T-helper 1 cell treated with Interleukin-12 subunit alpha and Interleukin-12 subunit beta and Interleukin-4 antibody, amounts not matched to agents 30 μg/mL and 1 μg/mL, for 36 hours (primary cell): ENCODE measurements at regions not wholly inside any gene's neighbourhood (a gene's known extent, or its start where the extent isn't known, plus 50 kb on each side); places are given as distances from the start of the nearest gene placed in this dataset.
A peak's percentile ranks its signal among the peaks of the same experiment; 100 is the strongest.
"Not testable (repeated sequence)": the region's sequence is repeated elsewhere in the genome, so short reads cannot be mapped to it uniquely, and the experiment has no call there.

Experiments
- H3K27ac Mint-ChIP-seq: one replicate; pipeline ENCODE4 v1.8.0; 2021; ENCODE audit warnings: mild to moderate bottlenecking, mixed read lengths
- H3K27me3 Mint-ChIP-seq: one replicate; pipeline ENCODE4 v1.8.0; 2021; ENCODE audit warnings: low read depth, mixed read lengths
- H3K36me3 Mint-ChIP-seq: one replicate; pipeline ENCODE4 v1.8.0; 2021; ENCODE audit warnings: low read depth, mixed read lengths
- H3K4me1 Mint-ChIP-seq: one replicate; pipeline ENCODE4 v1.8.0; 2021; ENCODE audit warnings: low read depth, mixed read lengths
- H3K4me3 Mint-ChIP-seq: one replicate; pipeline ENCODE4 v1.8.0; 2021; ENCODE audit warnings: mild to moderate bottlenecking, moderate library complexity, mixed read lengths
- H3K9me3 Mint-ChIP-seq: one replicate; pipeline ENCODE4 v1.8.0; 2021; ENCODE audit warnings: mixed read lengths

GRCh38 chr14:34103176-34103575, 152.3 kb upstream of the EGLN3 start:
- H3K4me3 Mint-ChIP-seq = no peak overlapping the region
- peaks cover 3% of the 10 kb centered on the region for H3K36me3 Mint-ChIP-seq
- H3K9me3 Mint-ChIP-seq = no peaks in the 10 kb centered on the region
- no peak overlapping the region for H3K27ac Mint-ChIP-seq
- peaks cover 14% of the 10 kb centered on the region for H3K4me1 Mint-ChIP-seq
- H3K27me3 Mint-ChIP-seq = peaks cover 6% of the 10 kb centered on the region

- Mint-ChIP-seq H3K27me3 (no peaks in the 10 kb centered on the region), H3K27ac (no peak overlapping the region), H3K9me3 (peaks cover 6% of the 10 kb centered on the region), H3K36me3 (peaks cover 13% of the 10 kb centered on the region), H3K4me3 (no peak overlapping the region), H3K4me1 (peaks cover 28% of the 10 kb centered on the region)
Measured at GRCh38 chr14:34099635-34100034, 148.8 kb upstream of the EGLN3 start.

GRCh38 chr14:34098985-34099349, 148.1 kb upstream of the EGLN3 start:
- Mint-ChIP-seq H3K36me3 (peaks cover 13% of the 10 kb centered on the region), H3K4me1 (peaks cover 35% of the 10 kb centered on the region), H3K27me3 (no peaks in the 10 kb centered on the region), H3K9me3 (peaks cover 6% of the 10 kb centered on the region), H3K27ac (no peak overlapping the region), H3K4me3 (no peak overlapping the region)

GRCh38 chr14:34098045-34098984, 147.4 kb upstream of the EGLN3 start:
- peaks cover 6% of the 10 kb centered on the region for H3K9me3 Mint-ChIP-seq
- no peaks in the 10 kb centered on the region for H3K27me3 Mint-ChIP-seq
- H3K36me3 Mint-ChIP-seq = peaks cover 13% of the 10 kb centered on the region
- H3K4me3 Mint-ChIP-seq = no peak overlapping the region
- peaks cover 39% of the 10 kb centered on the region for H3K4me1 Mint-ChIP-seq
- peak overlapping the region; percentile 11 for H3K27ac Mint-ChIP-seq

- Mint-ChIP-seq H3K9me3 (peaks cover 6% of the 10 kb centered on the region), H3K4me3 (no peak overlapping the region), H3K27ac (no peak overlapping the region), H3K4me1 (peaks cover 43% of the 10 kb centered on the region), H3K27me3 (peaks cover 4% of the 10 kb centered on the region), H3K36me3 (peaks cover 13% of the 10 kb centered on the region)
Measured at GRCh38 chr14:34097644-34098043, 146.8 kb upstream of the EGLN3 start.

GRCh38 chr14:34094384-34094783, 143.5 kb upstream of the EGLN3 start:
- peak overlapping the region; percentile 55 for H3K27ac Mint-ChIP-seq
- H3K9me3 Mint-ChIP-seq = peaks cover 6% of the 10 kb centered on the region
- peaks cover 44% of the 10 kb centered on the region for H3K4me1 Mint-ChIP-seq
- H3K4me3 Mint-ChIP-seq = no peak overlapping the region
- peaks cover 12% of the 10 kb centered on the region for H3K36me3 Mint-ChIP-seq
- peaks cover 14% of the 10 kb centered on the region for H3K27me3 Mint-ChIP-seq

GRCh38 chr14:34093883-34094282, 143.0 kb upstream of the EGLN3 start:
- peaks cover 14% of the 10 kb centered on the region for H3K27me3 Mint-ChIP-seq
- H3K4me3 Mint-ChIP-seq = no peak overlapping the region
- H3K36me3 Mint-ChIP-seq = peaks cover 13% of the 10 kb centered on the region
- H3K9me3 Mint-ChIP-seq = peaks cover 8% of the 10 kb centered on the region
- peaks cover 41% of the 10 kb centered on the region for H3K4me1 Mint-ChIP-seq
- peak overlapping the region; percentile 55 for H3K27ac Mint-ChIP-seq

- H3K4me3 Mint-ChIP-seq = no peak overlapping the region
- H3K36me3 Mint-ChIP-seq = peaks cover 8% of the 10 kb centered on the region
- no peak overlapping the region for H3K27ac Mint-ChIP-seq
- peaks cover 23% of the 10 kb centered on the region for H3K4me1 Mint-ChIP-seq
- peaks cover 27% of the 10 kb centered on the region for H3K27me3 Mint-ChIP-seq
- peaks cover 12% of the 10 kb centered on the region for H3K9me3 Mint-ChIP-seq
Measured at GRCh38 chr14:34090451-34090850, 139.6 kb upstream of the EGLN3 start.

GRCh38 chr14:34088914-34089313, 138.0 kb upstream of the EGLN3 start:
- Mint-ChIP-seq H3K4me3 (no peak overlapping the region), H3K27ac (no peak overlapping the region), H3K27me3 (peaks cover 30% of the 10 kb centered on the region), H3K9me3 (peaks cover 12% of the 10 kb centered on the region), H3K36me3 (peaks cover 8% of the 10 kb centered on the region), H3K4me1 (peaks cover 16% of the 10 kb centered on the region)

GRCh38 chr14:34087571-34087970, 136.7 kb upstream of the EGLN3 start:
- no peak overlapping the region for H3K4me3 Mint-ChIP-seq
- no peak overlapping the region for H3K27ac Mint-ChIP-seq
- H3K9me3 Mint-ChIP-seq = peaks cover 12% of the 10 kb centered on the region
- peaks cover 10% of the 10 kb centered on the region for H3K4me1 Mint-ChIP-seq
- peaks cover 8% of the 10 kb centered on the region for H3K36me3 Mint-ChIP-seq
- peaks cover 31% of the 10 kb centered on the region for H3K27me3 Mint-ChIP-seq

GRCh38 chr14:34086223-34086757, 135.4 kb upstream of the EGLN3 start:
- H3K36me3 Mint-ChIP-seq = peaks cover 8% of the 10 kb centered on the region
- H3K4me1 Mint-ChIP-seq = peaks cover 10% of the 10 kb centered on the region
- no peak overlapping the region for H3K27ac Mint-ChIP-seq
- peaks cover 12% of the 10 kb centered on the region for H3K9me3 Mint-ChIP-seq
- H3K4me3 Mint-ChIP-seq = no peak overlapping the region
- peaks cover 40% of the 10 kb centered on the region for H3K27me3 Mint-ChIP-seq

- Mint-ChIP-seq H3K9me3 (peaks cover 12% of the 10 kb centered on the region), H3K27me3 (peaks cover 39% of the 10 kb centered on the region), H3K27ac (no peak overlapping the region), H3K4me1 (peaks cover 9% of the 10 kb centered on the region), H3K36me3 (peaks cover 7% of the 10 kb centered on the region), H3K4me3 (no peak overlapping the region)
Measured at GRCh38 chr14:34085695-34086094, 134.8 kb upstream of the EGLN3 start.

GRCh38 chr14:34081576-34082136, 130.8 kb upstream of the EGLN3 start:
- H3K4me3 Mint-ChIP-seq = no peak overlapping the region
- peaks cover 28% of the 10 kb centered on the region for H3K27me3 Mint-ChIP-seq
- H3K4me1 Mint-ChIP-seq = peaks cover 9% of the 10 kb centered on the region
- no peak overlapping the region for H3K27ac Mint-ChIP-seq
- no peaks in the 10 kb centered on the region for H3K36me3 Mint-ChIP-seq
- no peaks in the 10 kb centered on the region for H3K9me3 Mint-ChIP-seq

GRCh38 chr14:34081101-34081575, 130.3 kb upstream of the EGLN3 start:
- Mint-ChIP-seq H3K4me1 (peaks cover 5% of the 10 kb centered on the region), H3K27me3 (peaks cover 26% of the 10 kb centered on the region), H3K9me3 (no peaks in the 10 kb centered on the region), H3K36me3 (no peaks in the 10 kb centered on the region), H3K4me3 (no peak overlapping the region), H3K27ac (no peak overlapping the region)

GRCh38 chr14:34079643-34080042, 128.8 kb upstream of the EGLN3 start:
- not testable (repeated sequence) for H3K4me1 Mint-ChIP-seq, H3K9me3 Mint-ChIP-seq, H3K27ac Mint-ChIP-seq, H3K36me3 Mint-ChIP-seq, H3K4me3 Mint-ChIP-seq
- H3K27me3 Mint-ChIP-seq = peaks cover 40% of the 10 kb centered on the region
